ENCODE measurements at regions not wholly inside any gene's neighbourhood (a gene's known extent, or its start where the extent isn't known, plus 50 kb on each side); places are given as distances from the start of the nearest gene placed in this dataset.

GRCh38 chr20:39152742-39153141 lies 190.6 kb downstream of the DHX35 start:
- no peak for TF ChIP-seq EP300 (IDR thresholded peaks at IDR 0.05)
- TF ChIP-seq POLR2A (IDR thresholded peaks at IDR 0.05) = no peak
- TF ChIP-seq CTCF (IDR thresholded peaks at IDR 0.05) = no peak
- H3K36me3 ChIP-seq = no peaks in the 10 kb centered on the region
- no peak overlapping the region for H3K4me3 ChIP-seq
- 58 to 96% (median 68%) methylated on average over 1 of the region's 1 CpG for WGBS, 3 donors
- no peak overlapping the region for H3K27ac ChIP-seq
- intact Hi-C loops (cut with DNase I) = no loop called here
- no peak for DNase-seq
- no peaks in the 10 kb centered on the region for H3K4me1 ChIP-seq (ENCODE audit: insufficient read depth)
- no peaks in the 10 kb centered on the region for H3K9me3 ChIP-seq
- H3K27me3 ChIP-seq = no peaks in the 10 kb centered on the region

GRCh38 chr20:39152126-39152525 lies 190.0 kb downstream of the DHX35 start:
- intact Hi-C loops (cut with DNase I) = no loop called here
- H3K9me3 ChIP-seq = no peaks in the 10 kb centered on the region
- WGBS, 3 donors = 17 to 36% (median 21%) methylated on average over 4 of the region's 4 CpGs

GRCh38 chr20:39150501-39150900 lies 188.4 kb downstream of the DHX35 start:
- DNase-seq = no peak
- H3K4me3 ChIP-seq = no peak overlapping the region
- WGBS, 3 donors = 46 to 70% (median 50%) methylated on average over 13 of the region's 13 CpGs
- H3K27me3 ChIP-seq = no peaks in the 10 kb centered on the region
- no peaks in the 10 kb centered on the region for H3K9me3 ChIP-seq
- H3K4me1 ChIP-seq (ENCODE audit: insufficient read depth) = no peaks in the 10 kb centered on the region
- no peak overlapping the region for H3K27ac ChIP-seq
- intact Hi-C loops (cut with DNase I) = no loop called here
- no peaks in the 10 kb centered on the region for H3K36me3 ChIP-seq
- no peak for TF ChIP-seq EP300 (IDR thresholded peaks at IDR 0.05)
- TF ChIP-seq CTCF (IDR thresholded peaks at IDR 0.05) = no peak
- TF ChIP-seq POLR2A (IDR thresholded peaks at IDR 0.05) = no peak

More at GRCh38 chr20:39152126-39152525, 190.0 kb downstream of the DHX35 start:
- Histone ChIP-seq H3K36me3 (no peaks in the 10 kb centered on the region), H3K27me3 (no peaks in the 10 kb centered on the region), H3K4me3 (no peak overlapping the region), H3K4me1 (ENCODE audit: insufficient read depth) (no peaks in the 10 kb centered on the region), H3K27ac (no peak overlapping the region)
- no peak for DNase-seq
- TF ChIP-seq EP300 (IDR thresholded peaks at IDR 0.05) = no peak
- TF ChIP-seq POLR2A (IDR thresholded peaks at IDR 0.05) = no peak
- no peak for TF ChIP-seq CTCF (IDR thresholded peaks at IDR 0.05)

- H3K27me3 ChIP-seq = no peaks in the 10 kb centered on the region
- no peak for DNase-seq
- no peak overlapping the region for H3K27ac ChIP-seq
- intact Hi-C loops (cut with DNase I) = no loop called here
- H3K4me1 ChIP-seq (ENCODE audit: insufficient read depth) = no peaks in the 10 kb centered on the region
- TF ChIP-seq CTCF (IDR thresholded peaks at IDR 0.05) (no peak), EP300 (IDR thresholded peaks at IDR 0.05) (no peak), POLR2A (IDR thresholded peaks at IDR 0.05) (no peak)
- no peaks in the 10 kb centered on the region for H3K9me3 ChIP-seq
- no peaks in the 10 kb centered on the region for H3K36me3 ChIP-seq
- H3K4me3 ChIP-seq = no peak overlapping the region
- WGBS, 3 donors = 17 to 28% (median 24%) methylated on average over 2 of the region's 2 CpGs
These were observed 184.2 kb downstream of the DHX35 start for GRCh38 chr20:39146394-39146793.

GRCh38 chr20:39145921-39146320 lies 183.8 kb downstream of the DHX35 start:
- 53 to 71% (median 64%) methylated on average over 2 of the region's 2 CpGs for WGBS, 3 donors
- no peak overlapping the region for H3K27ac ChIP-seq
- H3K9me3 ChIP-seq = no peaks in the 10 kb centered on the region
- no peaks in the 10 kb centered on the region for H3K4me1 ChIP-seq (ENCODE audit: insufficient read depth)
- no peaks in the 10 kb centered on the region for H3K36me3 ChIP-seq
- TF ChIP-seq POLR2A (IDR thresholded peaks at IDR 0.05) (no peak), EP300 (IDR thresholded peaks at IDR 0.05) (no peak), CTCF (IDR thresholded peaks at IDR 0.05) (no peak)
- no peak overlapping the region for H3K4me3 ChIP-seq
- intact Hi-C loops (cut with DNase I) = no loop called here
- no peaks in the 10 kb centered on the region for H3K27me3 ChIP-seq
- no peak for DNase-seq

Measured in ovary (tissue), 7 donors.